Panc1 (cell line): ENCODE measurements at regions not wholly inside any gene's neighbourhood (a gene's known extent, or its start where the extent isn't known, plus 50 kb on each side); places are given as distances from the start of the nearest gene placed in this dataset.

ENCODE experiments used
- ATAC-seq: fragments of 200-7000 bp; cut with Tn5 transposase; 2 replicates; pipeline ENCODE4 v1.9.1; 2020; ENCODE audit warnings: mild to moderate bottlenecking, moderate library complexity
- BruUV-seq: library from RNA; stranded (reverse); fragments of 400-500 nt; replicated peaks from 2 replicates; lab custom pipeline; 2021; lab: Mats Ljungman, UMichigan
- CTCF ChIA-PET: fragments of 300-600 bp; sonication (Branson Sonifier 250); formaldehyde crosslinking; loops from one replicate; lab custom pipeline; 2022; ENCODE audit warnings: antibody characterized with exemption; lab: Charles Lee
- POLR2A ChIA-PET: fragments of 300-600 bp; sonication (Branson Sonifier 250); formaldehyde crosslinking; loops from one replicate; lab custom pipeline; 2022; ENCODE audit warnings: antibody characterized with exemption; lab: Charles Lee
- DNase-seq: peaks from one replicate; pipeline ENCODE4 v3.0.0-alpha.2; 2010; ENCODE audit warnings: low read depth, low spot score
- H3K27ac ChIP-seq: 2 replicates; pipeline ENCODE4 v1.5.1; 2011; ENCODE audit warnings: mild to moderate bottlenecking, low read length, inconsistent platforms
- H3K27me3 ChIP-seq: fragments of 200-500 bp; sonication (Bioruptor generic); 2 replicates; pipeline ENCODE4 v1.6.0; 2014; ENCODE audit warnings: low read length, inconsistent platforms; ENCODE audit not compliant: control insufficient read depth, insufficient read depth
- H3K36me3 ChIP-seq: fragments of 200-500 bp; sonication (Bioruptor generic); 2 replicates; pipeline ENCODE4 v1.5.1; 2014; ENCODE audit warnings: inconsistent platforms, mild to moderate bottlenecking, low read length, moderate library complexity; ENCODE audit not compliant: control insufficient read depth, insufficient read depth
- H3K4me1 ChIP-seq: 2 replicates; pipeline ENCODE4 v1.5.1; 2011; ENCODE audit warnings: inconsistent platforms, mild to moderate bottlenecking, low read length, moderate library complexity; ENCODE audit not compliant: control insufficient read depth, insufficient read depth
- H3K4me3 ChIP-seq, 2 experiments: 2 replicates each; pipeline ENCODE4 v1.5.1; 2011 to 2012; ENCODE audit warnings: low read depth in 2 of 2, low read length in 2 of 2, mild to moderate bottlenecking in 2 of 2, inconsistent platforms in 1 of 2, moderate library complexity in 1 of 2
- H3K9me3 ChIP-seq: fragments of 200-500 bp; sonication (Bioruptor generic); 2 replicates; pipeline ENCODE4 v1.5.1; 2014; ENCODE audit warnings: low read depth, mild to moderate bottlenecking, inconsistent platforms, low read length, moderate library complexity; ENCODE audit not compliant: control insufficient read depth, insufficient read depth
- POLR2AphosphoS5 ChIP-seq: IDR thresholded peaks from 2 replicates; pipeline ENCODE4 v1.6.1; 2012; ENCODE audit warnings: mild to moderate bottlenecking, low read depth, low read length, moderate library complexity
- SIN3A ChIP-seq: IDR thresholded peaks from 2 replicates; pipeline ENCODE4 v1.6.1; 2012; ENCODE audit warnings: low read depth, mild to moderate bottlenecking, low read length, moderate library complexity, borderline replicate concordance; ENCODE audit not compliant: insufficient read depth
- TCF7L2 ChIP-seq: IDR thresholded peaks from 2 replicates; pipeline ENCODE4 v1.6.1; 2011; ENCODE audit warnings: mild to moderate bottlenecking, low read depth, low read length, inconsistent platforms
- in situ Hi-C: cut with HindIII; loops from 2 replicates; pipeline ENCODE4 v1.10.0; 2016; ENCODE audit warnings: low sequenced_read_pairs, low pct_unique_long_range_greater_than_20kb
- intact Hi-C: fragments of 100-400 bp; cut with micrococcal nuclease; formaldehyde crosslinking; loops from one replicate; pipeline ENCODE4 v1.10.0; 2022; ENCODE audit not compliant: unreplicated experiment
- TF ChIP-seq, protein P1 (sequence below), 2 experiments: IDR thresholded peaks; 2 replicates each; pipeline ENCODE4 v1.6.1; 2011 to 2012; ENCODE audit warnings: low read depth in 2 of 2, control low read depth in 1 of 2, low read length in 1 of 2, mild to moderate bottlenecking in 1 of 2, moderate library complexity in 1 of 2; ENCODE audit not compliant: insufficient read depth in 1 of 2
- TF ChIP-seq, protein P2 (sequence below): fragments of 450-650 bp; IDR thresholded peaks from 2 replicates; pipeline ENCODE4 v1.5.1; 2017; ENCODE audit warnings: mild to moderate bottlenecking

DNA sequence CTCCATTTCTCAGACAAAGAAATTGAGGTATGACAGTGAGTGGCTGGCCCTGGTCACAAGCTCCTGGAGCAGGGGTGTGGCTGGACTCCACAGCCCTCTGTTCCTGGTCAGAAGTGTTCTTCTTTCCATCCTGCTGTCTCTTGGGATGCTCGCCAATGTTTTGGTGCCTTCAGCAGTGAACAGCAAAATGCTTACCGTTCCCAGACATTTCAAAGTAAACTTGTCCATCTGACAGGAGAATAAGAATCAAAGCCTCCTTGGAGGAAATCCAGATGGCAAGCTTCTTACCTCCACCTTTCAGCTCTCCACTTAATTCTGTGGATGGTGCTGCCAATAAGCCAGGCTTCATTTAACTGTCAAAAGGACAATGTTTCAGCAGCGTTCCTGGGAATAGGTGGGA is 954.1 kb downstream of the UQCRFS1 start:
- H3K4me1 ChIP-seq: no peaks in the 10 kb centered on the region
- no peak overlapping the region for H3K27ac ChIP-seq
- DNase-seq (no peak), ATAC-seq (no peak)
- no peak overlapping the region for H3K4me3 ChIP-seq
- POLR2A ChIA-PET: no interaction called here
- no peaks in the 10 kb centered on the region for H3K36me3 ChIP-seq
- no TSS peak for BruUV-seq
- no peaks in the 10 kb centered on the region for H3K9me3 ChIP-seq
- CTCF ChIA-PET: no interaction called here
- no peaks in the 10 kb centered on the region for H3K27me3 ChIP-seq
- in situ Hi-C loops: no loop called here
- intact Hi-C loops: no loop called here
- TF ChIP-seq SIN3A (no peak), POLR2AphosphoS5 (no peak), TCF7L2 (no peak)
- TF ChIP-seq, protein P1, sequence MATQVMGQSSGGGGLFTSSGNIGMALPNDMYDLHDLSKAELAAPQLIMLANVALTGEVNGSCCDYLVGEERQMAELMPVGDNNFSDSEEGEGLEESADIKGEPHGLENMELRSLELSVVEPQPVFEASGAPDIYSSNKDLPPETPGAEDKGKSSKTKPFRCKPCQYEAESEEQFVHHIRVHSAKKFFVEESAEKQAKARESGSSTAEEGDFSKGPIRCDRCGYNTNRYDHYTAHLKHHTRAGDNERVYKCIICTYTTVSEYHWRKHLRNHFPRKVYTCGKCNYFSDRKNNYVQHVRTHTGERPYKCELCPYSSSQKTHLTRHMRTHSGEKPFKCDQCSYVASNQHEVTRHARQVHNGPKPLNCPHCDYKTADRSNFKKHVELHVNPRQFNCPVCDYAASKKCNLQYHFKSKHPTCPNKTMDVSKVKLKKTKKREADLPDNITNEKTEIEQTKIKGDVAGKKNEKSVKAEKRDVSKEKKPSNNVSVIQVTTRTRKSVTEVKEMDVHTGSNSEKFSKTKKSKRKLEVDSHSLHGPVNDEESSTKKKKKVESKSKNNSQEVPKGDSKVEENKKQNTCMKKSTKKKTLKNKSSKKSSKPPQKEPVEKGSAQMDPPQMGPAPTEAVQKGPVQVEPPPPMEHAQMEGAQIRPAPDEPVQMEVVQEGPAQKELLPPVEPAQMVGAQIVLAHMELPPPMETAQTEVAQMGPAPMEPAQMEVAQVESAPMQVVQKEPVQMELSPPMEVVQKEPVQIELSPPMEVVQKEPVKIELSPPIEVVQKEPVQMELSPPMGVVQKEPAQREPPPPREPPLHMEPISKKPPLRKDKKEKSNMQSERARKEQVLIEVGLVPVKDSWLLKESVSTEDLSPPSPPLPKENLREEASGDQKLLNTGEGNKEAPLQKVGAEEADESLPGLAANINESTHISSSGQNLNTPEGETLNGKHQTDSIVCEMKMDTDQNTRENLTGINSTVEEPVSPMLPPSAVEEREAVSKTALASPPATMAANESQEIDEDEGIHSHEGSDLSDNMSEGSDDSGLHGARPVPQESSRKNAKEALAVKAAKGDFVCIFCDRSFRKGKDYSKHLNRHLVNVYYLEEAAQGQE (IDR thresholded peaks at IDR 0.05; ENCODE audit: insufficient read depth in 1 of 2, low read depth in 2 of 2, low read length in 1 of 2): no peak
- TF ChIP-seq, protein P2, sequence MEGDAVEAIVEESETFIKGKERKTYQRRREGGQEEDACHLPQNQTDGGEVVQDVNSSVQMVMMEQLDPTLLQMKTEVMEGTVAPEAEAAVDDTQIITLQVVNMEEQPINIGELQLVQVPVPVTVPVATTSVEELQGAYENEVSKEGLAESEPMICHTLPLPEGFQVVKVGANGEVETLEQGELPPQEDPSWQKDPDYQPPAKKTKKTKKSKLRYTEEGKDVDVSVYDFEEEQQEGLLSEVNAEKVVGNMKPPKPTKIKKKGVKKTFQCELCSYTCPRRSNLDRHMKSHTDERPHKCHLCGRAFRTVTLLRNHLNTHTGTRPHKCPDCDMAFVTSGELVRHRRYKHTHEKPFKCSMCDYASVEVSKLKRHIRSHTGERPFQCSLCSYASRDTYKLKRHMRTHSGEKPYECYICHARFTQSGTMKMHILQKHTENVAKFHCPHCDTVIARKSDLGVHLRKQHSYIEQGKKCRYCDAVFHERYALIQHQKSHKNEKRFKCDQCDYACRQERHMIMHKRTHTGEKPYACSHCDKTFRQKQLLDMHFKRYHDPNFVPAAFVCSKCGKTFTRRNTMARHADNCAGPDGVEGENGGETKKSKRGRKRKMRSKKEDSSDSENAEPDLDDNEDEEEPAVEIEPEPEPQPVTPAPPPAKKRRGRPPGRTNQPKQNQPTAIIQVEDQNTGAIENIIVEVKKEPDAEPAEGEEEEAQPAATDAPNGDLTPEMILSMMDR: no peak

DNA sequence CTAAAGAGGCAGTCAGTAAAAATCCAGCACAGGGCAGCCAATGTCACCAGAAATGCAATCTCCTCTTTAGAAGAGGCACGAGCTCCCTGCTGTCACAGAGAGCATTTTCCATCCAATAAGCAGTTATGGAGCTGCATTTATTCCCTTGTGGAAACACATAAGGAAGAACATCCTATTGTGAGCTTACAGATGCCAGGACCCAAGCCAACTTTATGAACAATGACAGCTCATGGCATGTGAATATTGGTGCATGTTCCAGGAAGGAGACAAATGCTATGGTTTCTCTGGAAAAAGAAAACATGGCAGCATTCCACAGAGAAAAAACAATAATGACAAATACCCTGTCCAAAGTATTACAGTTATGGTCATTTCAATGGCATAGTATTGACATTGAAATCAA is 955.6 kb downstream of the UQCRFS1 start:
- H3K27ac ChIP-seq: no peak overlapping the region
- in situ Hi-C loops (no loop called here), intact Hi-C loops (no loop called here)
- TF ChIP-seq SIN3A (no peak), POLR2AphosphoS5 (no peak), TCF7L2 (no peak)
- TF ChIP-seq, protein P2: no peak
- TF ChIP-seq, protein P1 (IDR thresholded peaks at IDR 0.05; ENCODE audit: insufficient read depth in 1 of 2, low read depth in 2 of 2, low read length in 1 of 2): no peak
- no peak for DNase-seq
- no peak for ATAC-seq
- POLR2A ChIA-PET: no interaction called here
- H3K4me3 ChIP-seq: no peak overlapping the region
- H3K36me3 ChIP-seq: no peaks in the 10 kb centered on the region
- no peaks in the 10 kb centered on the region for H3K4me1 ChIP-seq
- no peaks in the 10 kb centered on the region for H3K9me3 ChIP-seq
- H3K27me3 ChIP-seq: no peaks in the 10 kb centered on the region
- CTCF ChIA-PET: no interaction called here
- BruUV-seq: no TSS peak
